ENCODE measurements at regions not wholly inside any gene's neighbourhood (a gene's known extent, or its start where the extent isn't known, plus 50 kb on each side); places are given as distances from the start of the nearest gene placed in this dataset.

DNA sequence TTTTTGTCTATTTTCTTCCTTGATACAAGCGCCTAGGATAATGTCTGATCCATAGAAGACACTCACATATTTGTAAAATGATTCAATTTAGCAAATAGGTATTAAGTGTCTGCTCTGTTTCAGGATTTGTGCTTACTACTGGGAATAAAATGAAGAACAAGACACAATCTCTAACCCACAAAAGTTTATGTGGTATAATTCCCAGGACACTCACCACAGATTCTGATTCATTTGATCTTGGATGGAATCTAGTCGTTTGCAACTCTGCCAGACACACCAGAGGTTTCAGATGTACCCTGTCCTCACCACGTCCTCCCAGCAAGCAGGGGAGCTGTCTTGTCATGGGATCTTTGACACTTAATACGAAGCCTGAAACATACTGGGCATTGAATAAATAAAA lies 208.3 kb downstream of the LRIG3 start:
- TF ChIP-seq, protein P1, sequence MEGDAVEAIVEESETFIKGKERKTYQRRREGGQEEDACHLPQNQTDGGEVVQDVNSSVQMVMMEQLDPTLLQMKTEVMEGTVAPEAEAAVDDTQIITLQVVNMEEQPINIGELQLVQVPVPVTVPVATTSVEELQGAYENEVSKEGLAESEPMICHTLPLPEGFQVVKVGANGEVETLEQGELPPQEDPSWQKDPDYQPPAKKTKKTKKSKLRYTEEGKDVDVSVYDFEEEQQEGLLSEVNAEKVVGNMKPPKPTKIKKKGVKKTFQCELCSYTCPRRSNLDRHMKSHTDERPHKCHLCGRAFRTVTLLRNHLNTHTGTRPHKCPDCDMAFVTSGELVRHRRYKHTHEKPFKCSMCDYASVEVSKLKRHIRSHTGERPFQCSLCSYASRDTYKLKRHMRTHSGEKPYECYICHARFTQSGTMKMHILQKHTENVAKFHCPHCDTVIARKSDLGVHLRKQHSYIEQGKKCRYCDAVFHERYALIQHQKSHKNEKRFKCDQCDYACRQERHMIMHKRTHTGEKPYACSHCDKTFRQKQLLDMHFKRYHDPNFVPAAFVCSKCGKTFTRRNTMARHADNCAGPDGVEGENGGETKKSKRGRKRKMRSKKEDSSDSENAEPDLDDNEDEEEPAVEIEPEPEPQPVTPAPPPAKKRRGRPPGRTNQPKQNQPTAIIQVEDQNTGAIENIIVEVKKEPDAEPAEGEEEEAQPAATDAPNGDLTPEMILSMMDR (IDR thresholded peaks at IDR 0.05; ENCODE audit: borderline replicate concordance, extremely low read depth, low read length, poor library complexity, severe bottlenecking) = no peak
- TF ChIP-seq EZH2 (IDR thresholded peaks at IDR 0.05; ENCODE audit: borderline replicate concordance, low read depth, low read length, severe bottlenecking) = no peak
